Uterus (tissue), 2 donors: ENCODE measurements at regions not wholly inside any gene's neighbourhood (a gene's known extent, or its start where the extent isn't known, plus 50 kb on each side); places are given as distances from the start of the nearest gene placed in this dataset.

Experiments used
- POLR2A ChIP-seq, 2 donors: fragments of 450-650 bp; IDR thresholded peaks; one replicate each; pipeline ENCODE4 v1.6.1; 2016; ENCODE audit warnings: antibody characterized with exemption in 2 of 2, mild to moderate bottlenecking in 1 of 2, moderate library complexity in 1 of 2
- TF ChIP-seq, protein P1 (sequence below), 4 experiments: fragments of 200-600 bp in 2 of 4; fragments of 450-650 bp in 2 of 4; sonication (generic) in 2 of 4; IDR thresholded peaks; one replicate each; pipeline ENCODE4 v1.5.1; 2016 to 2019; ENCODE audit warnings: antibody characterized with exemption in 4 of 4, mild to moderate bottlenecking in 2 of 4, moderate library complexity in 1 of 4

DNA sequence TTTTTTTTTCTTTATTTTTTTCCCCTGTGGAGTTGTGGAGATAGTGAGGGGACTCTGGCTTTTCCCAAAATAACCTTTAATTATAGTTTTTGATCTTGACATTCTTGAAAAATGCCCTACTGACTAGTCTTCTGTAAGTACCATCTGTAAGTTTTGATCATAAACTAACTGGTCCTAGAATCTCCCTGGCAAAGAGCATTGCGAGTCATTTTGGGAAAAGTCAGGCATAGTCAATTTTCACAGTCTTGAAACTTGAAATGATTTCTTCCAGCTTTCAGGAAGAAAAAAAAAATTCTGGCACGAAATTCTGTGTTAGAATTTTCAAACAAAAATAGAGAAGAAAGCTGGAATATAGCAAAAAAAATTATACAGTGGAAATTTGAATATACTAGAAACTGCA, 181.2 kb upstream of the SNX7 start:
- TF ChIP-seq, protein P1, sequence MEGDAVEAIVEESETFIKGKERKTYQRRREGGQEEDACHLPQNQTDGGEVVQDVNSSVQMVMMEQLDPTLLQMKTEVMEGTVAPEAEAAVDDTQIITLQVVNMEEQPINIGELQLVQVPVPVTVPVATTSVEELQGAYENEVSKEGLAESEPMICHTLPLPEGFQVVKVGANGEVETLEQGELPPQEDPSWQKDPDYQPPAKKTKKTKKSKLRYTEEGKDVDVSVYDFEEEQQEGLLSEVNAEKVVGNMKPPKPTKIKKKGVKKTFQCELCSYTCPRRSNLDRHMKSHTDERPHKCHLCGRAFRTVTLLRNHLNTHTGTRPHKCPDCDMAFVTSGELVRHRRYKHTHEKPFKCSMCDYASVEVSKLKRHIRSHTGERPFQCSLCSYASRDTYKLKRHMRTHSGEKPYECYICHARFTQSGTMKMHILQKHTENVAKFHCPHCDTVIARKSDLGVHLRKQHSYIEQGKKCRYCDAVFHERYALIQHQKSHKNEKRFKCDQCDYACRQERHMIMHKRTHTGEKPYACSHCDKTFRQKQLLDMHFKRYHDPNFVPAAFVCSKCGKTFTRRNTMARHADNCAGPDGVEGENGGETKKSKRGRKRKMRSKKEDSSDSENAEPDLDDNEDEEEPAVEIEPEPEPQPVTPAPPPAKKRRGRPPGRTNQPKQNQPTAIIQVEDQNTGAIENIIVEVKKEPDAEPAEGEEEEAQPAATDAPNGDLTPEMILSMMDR (IDR thresholded peaks at IDR 0.05), result no peak
- TF ChIP-seq POLR2A (IDR thresholded peaks at IDR 0.05), result no peak
